ENCODE measurements at regions not wholly inside any gene's neighbourhood (a gene's known extent, or its start where the extent isn't known, plus 50 kb on each side); places are given as distances from the start of the nearest gene placed in this dataset.
"Not testable (repeated sequence)": the region's sequence is repeated elsewhere in the genome, so short reads cannot be mapped to it uniquely, and the experiment has no call there.

DNA sequence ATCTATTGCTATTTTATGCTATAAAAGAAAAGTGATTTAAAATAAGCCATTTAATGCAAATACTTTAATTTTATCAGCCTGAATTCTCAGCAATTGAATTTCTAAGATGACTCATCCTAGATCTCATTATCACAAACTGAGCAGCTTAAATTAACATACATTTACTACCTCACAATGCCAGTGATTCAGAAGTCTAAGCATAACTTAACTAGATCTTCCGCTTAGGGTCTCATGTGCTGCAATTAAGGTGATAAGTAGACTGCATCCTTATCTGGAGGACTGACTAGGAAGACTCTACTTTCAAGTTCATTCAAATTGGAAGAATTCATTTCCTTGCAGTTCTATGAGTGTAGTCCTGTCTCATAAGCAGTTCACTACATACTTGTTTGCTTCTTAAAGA is 286.6 kb downstream of the COL11A1 start:
- DNase-seq, result no peak

GRCh38 chr1:102800406-102800805 is 307.9 kb downstream of the COL11A1 start:
- DNase-seq, result no peak

DNA sequence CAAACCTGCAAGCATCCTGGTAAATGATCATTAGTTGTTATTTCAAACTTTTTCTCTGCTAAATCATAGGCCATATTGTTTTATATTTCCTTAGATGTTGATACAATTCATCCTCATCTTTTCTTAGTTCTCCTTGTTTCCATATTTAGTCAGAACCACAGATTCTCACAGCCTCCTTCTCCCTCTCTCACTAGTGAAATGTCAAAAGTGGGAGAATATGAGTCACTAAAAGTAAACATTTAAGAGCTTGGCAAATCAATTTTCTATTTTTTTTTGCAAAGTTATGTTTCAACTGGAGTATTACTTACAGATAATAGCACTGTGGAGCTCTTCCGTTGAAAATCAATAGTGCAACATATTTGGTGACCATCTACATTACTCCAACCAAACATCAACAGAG is 308.8 kb downstream of the COL11A1 start:
- DNase-seq, result peak; percentile 70

- no peak for DNase-seq
Measured at GRCh38 chr1:102798718-102799117, 309.6 kb downstream of the COL11A1 start.

GRCh38 chr1:102796429-102796828 is 311.9 kb downstream of the COL11A1 start:
- DNase-seq, result no peak

DNA sequence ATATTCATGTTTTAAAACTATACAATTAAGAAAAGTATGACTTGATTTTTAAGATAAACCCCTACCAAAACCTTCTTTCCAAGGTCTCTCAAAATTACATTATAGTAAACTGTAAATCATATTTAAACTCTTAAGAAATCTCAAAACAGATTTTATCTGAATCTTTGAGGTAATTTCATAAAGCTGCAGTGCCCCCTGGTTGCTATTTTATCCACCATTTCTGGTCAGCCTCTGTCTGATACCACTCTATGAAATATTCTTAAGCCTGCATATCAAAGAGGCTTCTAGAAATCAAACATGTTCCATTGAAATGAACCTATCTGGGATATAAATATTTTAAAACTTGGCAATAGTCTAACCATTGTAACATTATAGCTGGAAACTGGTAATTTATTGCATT is 317.3 kb downstream of the COL11A1 start:
- DNase-seq, result peak; percentile 64

GRCh38 chr1:102789951-102790350 is 318.4 kb downstream of the COL11A1 start:
- not testable (repeated sequence) for DNase-seq

DNA sequence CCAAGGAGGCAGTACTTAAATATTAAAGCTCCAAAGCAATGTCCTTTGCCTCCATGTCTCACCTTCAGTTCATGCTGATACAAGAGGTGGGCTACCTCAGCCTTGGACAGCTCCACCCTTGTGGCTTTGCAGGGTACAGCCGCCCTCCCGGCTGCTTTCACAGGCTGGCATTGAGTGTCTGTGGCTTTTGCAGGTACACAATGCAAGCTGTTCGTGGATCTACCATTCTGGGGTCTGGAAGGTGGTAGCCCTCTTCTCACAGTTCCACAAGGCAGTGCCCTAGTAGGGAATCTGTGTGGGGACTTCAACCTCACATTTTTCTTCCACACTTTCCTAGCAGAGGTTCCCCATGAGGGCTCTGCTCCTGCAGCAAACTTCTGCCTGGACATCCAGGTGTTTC is 324.8 kb downstream of the COL11A1 start:
- no peak for DNase-seq

- no peak for DNase-seq
Measured at GRCh38 chr1:102782144-102782543, 326.2 kb downstream of the COL11A1 start.

- DNase-seq, result peak; percentile 57
Measured at GRCh38 chr1:102776071-102776470, 332.3 kb downstream of the COL11A1 start.

- peak; percentile 66 for DNase-seq
Measured at GRCh38 chr1:102772831-102773230, 335.5 kb downstream of the COL11A1 start.

DNA sequence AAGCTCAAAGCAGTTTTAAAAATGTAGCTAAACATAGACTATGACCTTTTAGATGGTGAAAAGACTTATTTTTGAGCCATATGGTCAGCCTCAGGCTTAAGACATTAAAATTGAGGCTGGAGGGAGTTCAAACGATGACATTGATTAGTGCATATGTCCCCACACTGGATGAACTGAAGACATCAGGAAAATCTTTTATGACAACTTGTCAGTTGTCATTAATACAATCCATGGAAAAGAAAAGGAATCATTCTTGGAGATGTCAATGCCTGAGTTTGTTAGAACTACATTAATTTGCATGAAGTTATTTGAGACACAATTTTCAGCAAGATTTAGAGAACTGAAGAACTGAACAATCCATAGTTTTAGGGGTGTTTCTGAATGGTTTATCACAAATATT is 349.9 kb downstream of the COL11A1 start:
- DNase-seq, result no peak

- no peak for DNase-seq
Measured at GRCh38 chr1:102757363-102757762, 351.0 kb downstream of the COL11A1 start.

DNA sequence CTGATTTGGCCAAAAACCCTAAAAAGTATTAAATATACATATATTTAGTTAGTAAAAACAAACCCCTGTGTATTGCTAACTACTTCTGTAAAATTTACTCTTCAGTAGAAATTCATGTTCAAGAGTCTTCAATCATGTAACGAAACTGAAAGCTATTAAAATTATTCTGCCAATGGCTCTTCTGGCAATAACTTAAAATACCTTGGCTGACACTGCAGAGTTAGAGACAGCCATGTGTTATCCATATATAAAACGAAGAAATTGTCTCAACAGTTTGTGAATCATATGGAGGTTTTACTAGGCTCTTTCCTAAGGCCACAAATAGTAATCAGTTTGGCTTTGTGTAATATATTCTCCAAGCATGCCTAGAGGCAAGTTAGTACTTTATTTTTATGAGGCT is 357.2 kb downstream of the COL11A1 start:
- DNase-seq, result no peak

DNA sequence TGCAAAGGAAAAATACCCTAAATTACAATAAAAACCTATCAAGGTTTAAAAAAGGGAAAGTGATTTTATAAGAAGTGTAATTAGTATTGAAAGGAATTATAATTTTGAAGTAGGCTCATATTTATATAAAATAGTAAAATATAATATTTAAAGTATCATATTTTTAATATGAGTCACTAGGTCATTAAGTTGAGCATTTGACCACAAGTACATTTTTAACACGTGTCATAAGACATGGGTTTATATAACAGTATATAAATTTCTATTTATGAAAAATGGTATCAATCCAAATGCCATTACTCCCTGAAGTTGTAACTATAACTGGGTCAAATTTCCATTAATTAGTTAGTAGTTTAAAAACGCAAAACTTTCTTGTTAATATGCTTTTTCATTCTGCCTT is 365.9 kb downstream of the COL11A1 start:
- no peak for DNase-seq

DNA sequence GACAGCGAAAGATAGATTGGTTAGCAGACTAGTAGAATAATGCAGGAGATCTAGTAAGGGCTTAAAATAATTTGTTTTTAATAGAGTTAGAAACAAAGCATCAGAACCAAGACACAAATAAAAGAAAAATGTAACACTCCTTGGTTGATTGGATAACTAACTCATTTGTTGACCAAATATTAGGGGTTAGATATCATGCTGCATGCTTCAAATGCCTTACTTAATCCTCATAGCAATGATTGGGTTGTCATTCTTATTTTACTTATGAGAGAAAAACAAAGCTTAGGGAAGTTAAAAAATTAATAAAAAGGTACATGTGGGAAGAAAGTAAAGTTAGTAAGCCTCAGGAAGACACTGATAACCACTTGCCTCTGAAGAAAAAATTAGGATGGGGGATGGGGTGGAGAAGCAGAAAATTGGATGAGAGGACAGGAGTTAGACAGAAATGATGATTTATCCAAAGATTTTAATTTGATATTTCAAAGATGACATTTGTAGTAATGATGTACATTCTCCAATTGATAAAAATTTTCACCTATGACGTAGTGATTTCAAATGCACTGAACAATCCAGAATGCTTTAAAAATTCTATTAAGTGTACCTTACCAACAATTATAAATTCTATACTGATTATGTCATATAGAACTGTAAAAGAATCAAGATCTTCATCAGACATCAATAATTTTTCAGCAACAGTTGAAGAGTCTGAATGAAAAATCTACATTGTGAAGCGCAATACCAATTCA is 374.7 kb downstream of the COL11A1 start:
- DNase-seq, result no peak

GRCh38 chr1:102732927-102733326 is 375.4 kb downstream of the COL11A1 start:
- no peak for DNase-seq

DNA sequence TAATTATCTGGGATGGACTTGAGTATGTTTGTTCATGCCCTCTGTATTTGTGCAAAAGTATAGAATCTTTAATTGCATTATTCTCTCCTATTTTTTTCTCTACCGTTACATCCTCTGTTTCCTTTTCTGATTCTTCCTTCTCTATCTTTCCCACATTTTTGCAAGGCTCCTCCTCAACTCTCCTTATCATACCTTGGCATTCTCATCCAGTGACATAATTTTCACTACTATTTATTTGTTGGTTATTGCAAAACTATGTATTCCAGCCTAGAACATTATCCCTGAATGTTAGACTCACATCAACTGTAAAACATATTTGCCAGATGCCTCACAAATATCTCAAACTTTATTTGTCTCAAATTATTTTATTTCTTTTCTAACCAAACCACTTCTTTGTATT is 381.9 kb downstream of the COL11A1 start:
- no peak for DNase-seq

GRCh38 chr1:102724741-102725140 is 383.6 kb downstream of the COL11A1 start:
- DNase-seq, result no peak

DNA sequence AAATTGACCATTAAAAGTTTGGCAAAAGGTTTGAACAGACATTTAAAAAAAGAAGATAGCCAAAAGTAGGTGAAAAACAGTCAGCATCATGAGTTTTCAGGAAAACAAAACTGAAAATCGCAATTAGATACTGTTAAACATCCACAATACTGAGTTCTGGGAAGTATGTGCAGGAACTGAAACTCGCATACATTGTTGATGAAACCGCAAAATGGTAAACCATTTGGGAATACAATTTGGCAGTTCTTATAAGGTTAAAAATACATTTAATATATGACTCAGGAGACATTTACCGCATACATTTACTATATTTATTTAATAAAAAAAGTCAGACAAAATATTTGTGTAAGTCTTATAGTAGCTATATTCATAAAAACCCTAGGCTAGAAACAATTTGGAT is 393.2 kb downstream of the COL11A1 start:
- no peak for DNase-seq

DNA sequence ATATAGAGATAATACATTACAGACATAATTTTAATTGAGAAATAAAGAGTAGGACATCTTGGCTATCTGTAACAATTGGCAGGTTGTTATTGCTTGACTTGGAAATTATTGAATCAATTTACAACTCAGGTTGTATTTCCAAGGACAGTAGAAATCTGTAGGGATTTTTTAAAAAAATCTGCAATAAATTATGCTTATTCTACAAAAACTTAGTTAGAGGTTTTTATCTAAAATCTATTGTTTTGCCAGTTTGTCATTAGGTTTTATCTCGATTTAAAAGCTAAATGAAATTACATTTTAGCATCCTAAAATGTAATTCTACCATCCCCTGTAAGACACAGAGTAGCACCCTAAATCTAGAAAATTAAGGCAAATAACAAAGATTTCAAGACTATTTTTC is 408.8 kb downstream of the COL11A1 start:
- DNase-seq, result no peak

GRCh38 chr1:102693345-102693744 is 415.0 kb downstream of the COL11A1 start:
- no peak for DNase-seq

DNA sequence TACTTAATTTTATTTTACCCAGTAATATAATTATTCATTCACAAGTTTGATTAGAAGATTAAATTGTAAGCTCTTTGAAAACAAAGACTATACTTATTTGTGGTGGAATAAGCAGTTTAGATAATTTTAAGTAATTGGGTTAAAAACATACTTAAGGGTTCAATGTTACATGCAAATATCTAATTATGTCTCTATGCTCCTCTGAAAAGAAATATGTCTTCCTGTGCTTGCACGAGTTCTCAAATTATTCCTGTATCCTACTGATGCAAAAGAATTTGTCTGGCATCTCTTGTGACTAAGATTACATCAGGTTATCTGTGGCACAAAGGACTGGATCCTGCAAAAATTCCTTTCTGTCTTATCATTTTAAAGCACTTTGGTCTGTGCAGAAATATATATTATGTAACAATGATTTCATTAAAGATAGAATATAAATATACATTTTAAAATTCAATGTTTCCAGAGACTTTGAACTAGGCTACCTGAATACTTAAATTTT is 416.7 kb downstream of the COL11A1 start:
- no peak for DNase-seq

DNA sequence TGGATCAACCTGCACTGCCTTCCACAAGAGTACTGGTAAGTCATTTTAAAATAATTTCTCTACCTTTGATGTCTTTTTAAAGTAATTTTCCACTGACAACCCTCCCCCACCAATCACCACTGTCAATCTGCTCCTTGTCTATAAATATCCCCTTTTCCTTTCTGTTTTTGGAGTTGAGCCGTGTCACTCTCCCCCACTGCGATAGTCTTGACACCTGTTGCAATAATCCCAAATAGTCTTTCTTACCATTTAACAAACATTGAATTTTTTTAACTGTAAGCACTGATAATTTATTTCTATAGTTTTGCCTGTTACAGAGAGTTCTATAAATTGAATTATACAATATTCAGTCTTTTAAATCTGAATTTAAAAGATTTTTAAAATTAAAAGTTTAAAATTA is 420.9 kb downstream of the COL11A1 start:
- DNase-seq, result no peak

DNA sequence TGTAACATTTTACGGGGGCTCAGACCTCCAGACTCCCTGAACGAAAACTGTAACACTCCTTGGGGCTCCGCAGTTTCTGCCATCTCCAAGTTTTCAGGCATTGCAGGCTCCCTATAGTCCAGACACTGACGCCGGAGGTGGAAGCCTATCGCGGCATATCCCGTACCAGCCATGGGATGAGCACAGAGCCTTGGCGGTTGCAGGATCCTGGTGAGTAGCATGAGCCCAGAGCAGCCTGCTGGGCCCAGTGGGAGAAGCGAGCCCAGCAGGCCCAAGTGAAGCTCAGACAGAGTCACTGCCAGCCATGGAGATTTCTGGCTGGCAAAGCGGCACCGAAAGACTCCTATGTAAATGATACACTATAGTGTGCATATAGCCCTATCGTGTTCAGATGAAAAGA is 446.8 kb downstream of the COL11A1 start:
- DNase-seq, result no peak
